ENCODE measurements at regions not wholly inside any gene's neighbourhood (a gene's known extent, or its start where the extent isn't known, plus 50 kb on each side); places are given as distances from the start of the nearest gene placed in this dataset.

- DNase-seq: no peak
Observed at GRCh38 chr5:153030755-153031725, 459.4 kb upstream of the GRIA1 start.

DNA sequence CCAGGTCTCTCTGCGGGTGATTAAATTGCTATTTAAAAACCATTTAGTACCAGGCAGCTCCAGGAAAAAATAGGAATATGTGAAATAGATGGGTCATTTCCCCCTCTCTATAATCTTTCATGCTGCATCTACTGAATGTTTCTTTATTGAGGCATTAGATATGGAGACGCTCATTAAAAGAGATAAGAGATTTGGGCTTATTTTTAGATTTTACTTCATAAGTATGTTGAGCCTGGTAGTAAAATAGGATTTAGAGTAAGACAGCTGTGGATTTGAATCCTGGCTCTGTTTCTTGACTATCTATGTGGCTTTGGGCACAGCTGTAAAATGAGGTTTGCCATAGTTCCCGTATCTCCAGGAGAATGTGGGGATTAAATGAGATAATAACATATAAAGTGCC, 451.0 kb upstream of the GRIA1 start:
- DNase-seq: no peak

GRCh38 chr5:153043886-153044285, 446.6 kb upstream of the GRIA1 start:
- DNase-seq: no peak

GRCh38 chr5:153050496-153051179, 439.8 kb upstream of the GRIA1 start:
- DNase-seq: no peak

- no peak for DNase-seq
Observed at GRCh38 chr5:153066281-153066680, 424.2 kb upstream of the GRIA1 start.

DNA sequence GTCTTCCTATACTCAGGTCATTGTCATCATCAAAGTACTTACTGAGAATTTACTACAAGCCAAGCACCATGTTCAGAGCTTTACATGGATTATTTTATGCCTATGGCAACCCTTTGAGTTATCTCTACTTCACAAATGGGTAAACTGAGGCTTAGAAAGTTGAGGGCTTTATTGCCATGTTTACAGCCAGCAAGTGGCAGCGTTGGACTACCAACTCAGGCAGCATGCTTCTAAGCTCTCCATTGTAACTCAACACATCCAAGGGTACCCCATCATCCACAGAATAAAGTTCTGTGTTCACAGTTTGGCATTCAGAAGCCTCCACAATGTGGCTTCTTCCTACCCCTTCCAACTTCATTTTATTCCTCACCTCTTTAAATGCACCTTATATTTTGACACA, 422.6 kb upstream of the GRIA1 start:
- no peak for DNase-seq

- no peak for DNase-seq
Observed at GRCh38 chr5:153079396-153079795, 411.1 kb upstream of the GRIA1 start.

- no peak for DNase-seq
Observed at GRCh38 chr5:153080940-153081339, 409.5 kb upstream of the GRIA1 start.

GRCh38 chr5:153081385-153081784, 409.1 kb upstream of the GRIA1 start:
- DNase-seq: no peak

GRCh38 chr5:153084511-153084910, 406.0 kb upstream of the GRIA1 start:
- DNase-seq: no peak

GRCh38 chr5:153086486-153086885, 404.0 kb upstream of the GRIA1 start:
- no peak for DNase-seq

GRCh38 chr5:153088538-153088937, 401.9 kb upstream of the GRIA1 start:
- DNase-seq: no peak

DNA sequence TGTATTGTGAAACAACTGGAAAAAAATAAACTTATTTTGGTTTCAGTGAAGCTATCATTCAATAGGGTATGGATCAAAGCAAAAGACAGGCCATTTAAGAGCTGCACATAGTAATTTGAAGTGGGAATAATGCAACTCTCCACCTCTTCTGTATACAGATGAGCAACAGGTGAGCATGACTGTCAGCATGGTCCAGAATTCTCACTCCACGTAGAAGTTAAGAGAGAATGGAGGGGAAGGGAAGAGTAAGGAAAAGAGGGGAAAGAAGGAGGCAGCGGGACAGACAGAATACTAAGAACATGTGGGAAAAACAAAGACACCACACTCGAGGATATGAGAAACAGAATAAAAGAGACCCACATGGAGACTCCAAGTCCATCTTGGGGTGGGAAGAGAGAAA, 396.1 kb upstream of the GRIA1 start:
- DNase-seq: no peak

- no peak for DNase-seq
Observed at GRCh38 chr5:153096381-153096780, 394.1 kb upstream of the GRIA1 start.

GRCh38 chr5:153099328-153099727, 391.1 kb upstream of the GRIA1 start:
- DNase-seq: no peak

DNA sequence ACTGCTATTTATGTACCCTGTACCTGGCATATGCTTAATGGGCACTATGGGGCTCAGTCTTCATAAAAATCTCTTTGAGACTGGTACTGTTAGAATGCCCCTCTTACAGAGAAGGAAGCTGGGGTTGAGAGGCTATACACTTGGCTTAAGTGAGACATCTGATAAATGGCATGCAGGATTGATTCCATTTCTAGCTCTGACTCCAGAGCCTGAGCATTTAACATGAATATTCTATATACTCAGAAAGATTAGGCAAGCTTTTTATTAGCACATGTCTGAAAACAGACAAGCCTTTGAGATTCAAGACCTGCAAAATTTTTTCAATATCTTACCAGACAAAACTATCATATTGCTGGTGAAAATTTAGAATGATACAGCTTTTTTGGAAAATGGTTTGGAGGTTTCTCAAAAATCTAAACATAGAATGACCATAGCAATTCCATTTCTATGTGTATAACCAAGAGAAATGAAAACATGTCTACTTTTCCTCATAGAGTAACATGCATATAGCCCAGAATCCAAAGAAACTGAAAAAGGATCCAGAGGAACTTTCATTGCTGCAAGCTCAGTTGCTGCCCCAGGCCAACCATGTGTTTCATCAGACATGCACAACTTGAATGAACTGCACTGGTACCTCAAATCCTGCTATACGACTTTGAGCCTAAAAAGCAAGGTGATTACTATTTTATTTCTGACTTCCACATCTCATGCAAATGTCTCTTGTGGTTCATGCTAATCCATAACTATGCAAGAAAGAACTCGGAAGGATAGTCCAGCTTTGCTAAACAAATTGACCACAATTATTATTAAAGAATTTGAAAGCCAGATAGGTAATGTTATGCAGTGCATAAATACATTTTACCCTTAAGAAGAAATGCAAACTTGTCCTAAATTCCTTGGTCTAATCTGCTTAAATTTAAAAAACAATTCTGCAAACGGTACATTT, 389.0 kb upstream of the GRIA1 start:
- DNase-seq: no peak

GRCh38 chr5:153116916-153117315, 373.6 kb upstream of the GRIA1 start:
- DNase-seq: no peak

DNA sequence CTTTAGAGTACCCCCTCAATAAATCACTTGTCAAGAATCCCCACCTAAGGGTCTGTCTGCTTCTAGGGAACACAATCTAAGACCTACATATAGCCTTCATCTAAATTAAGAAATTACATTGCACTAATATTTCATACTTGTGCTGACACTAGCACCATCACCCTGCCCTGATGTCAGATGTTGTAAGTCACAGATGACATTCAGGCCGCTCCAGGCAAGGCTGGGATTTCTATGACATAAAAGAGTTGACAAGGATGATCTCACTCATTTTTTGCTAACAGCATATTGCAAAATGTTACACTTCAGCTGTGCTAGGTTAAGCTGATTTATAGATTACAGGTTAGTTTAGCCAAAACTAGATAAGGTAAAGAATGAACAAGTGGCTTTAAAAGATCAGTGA, 372.5 kb upstream of the GRIA1 start:
- no peak for DNase-seq

GRCh38 chr5:153122403-153122802, 368.1 kb upstream of the GRIA1 start:
- no peak for DNase-seq

DNA sequence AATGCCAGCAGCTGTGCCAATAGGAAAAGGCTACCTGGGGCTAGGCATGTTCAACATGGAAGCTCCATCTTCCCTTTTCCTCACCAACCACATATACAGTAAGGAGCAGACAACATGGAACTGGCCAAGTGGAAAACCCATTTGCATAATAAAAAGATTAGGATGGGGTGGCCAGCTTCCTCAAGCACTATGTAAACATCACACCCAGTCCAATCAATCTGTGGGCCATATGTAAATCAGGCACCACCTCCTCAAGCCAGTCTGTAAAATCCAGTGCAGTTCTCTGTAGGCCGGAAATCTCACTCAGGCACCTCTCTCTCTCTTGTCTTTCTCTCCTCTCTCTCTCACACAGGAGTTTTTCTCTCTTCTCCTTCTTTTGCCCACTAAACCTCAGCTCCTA, 360.2 kb upstream of the GRIA1 start:
- no peak for DNase-seq

GRCh38 chr5:153135411-153135810, 355.1 kb upstream of the GRIA1 start:
- DNase-seq: no peak

DNA sequence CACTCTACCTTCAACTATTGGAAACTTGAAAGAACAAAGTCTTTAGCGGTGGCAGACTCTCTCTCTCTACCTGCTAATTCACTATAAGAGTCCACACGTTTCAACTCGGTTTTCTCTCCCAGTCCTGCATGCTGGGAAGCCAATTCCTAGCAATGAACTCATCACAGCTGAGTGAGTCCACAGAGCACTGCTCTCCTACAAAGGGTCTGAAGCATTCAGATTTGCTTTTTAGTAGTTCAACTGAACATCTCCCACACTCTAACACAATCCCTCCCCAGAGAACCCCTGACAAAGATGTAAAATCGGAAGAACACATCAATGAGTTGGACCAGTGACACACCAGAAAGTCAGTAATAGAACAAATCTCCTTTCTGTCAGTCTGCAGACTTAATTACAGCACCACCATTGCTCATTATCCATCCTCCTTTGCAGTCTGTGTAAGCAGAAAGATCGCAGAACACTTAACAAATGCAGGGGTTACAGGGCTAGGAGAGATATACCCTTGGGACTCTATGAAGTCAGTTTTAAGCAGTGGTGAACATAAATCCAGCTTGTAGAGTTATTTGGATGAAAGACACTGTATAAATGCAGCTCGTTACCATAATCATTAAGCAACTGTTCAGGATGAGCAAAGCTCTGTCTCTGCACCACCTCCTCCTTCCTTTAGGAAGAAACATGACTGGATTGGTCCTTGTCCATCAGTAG, 353.4 kb upstream of the GRIA1 start:
- DNase-seq: no peak
